HG03469 (cell line): ENCODE measurements at regions not wholly inside any gene's neighbourhood (a gene's known extent, or its start where the extent isn't known, plus 50 kb on each side); places are given as distances from the start of the nearest gene placed in this dataset.
A peak's percentile ranks its signal among the peaks of the same experiment; 100 is the strongest.
"Not testable (repeated sequence)": the region's sequence is repeated elsewhere in the genome, so short reads cannot be mapped to it uniquely, and the experiment has no call there.

Experiments
- ATAC-seq: cut with Tn5 transposase; IDR thresholded peaks from one replicate; pipeline ENCODE4 v1.9.1; 2021; ENCODE audit warnings: mild to moderate bottlenecking, moderate library complexity, moderate number of reproducible peaks; ENCODE audit not compliant: unreplicated experiment

- no peak for ATAC-seq
These were observed 69.0 kb upstream of the JARID2 start for GRCh38 chr6:15176816-15177370.

GRCh38 chr6:15183979-15184378 lies 61.9 kb upstream of the JARID2 start:
- no peak for ATAC-seq

GRCh38 chr6:15184441-15184861 lies 61.4 kb upstream of the JARID2 start:
- ATAC-seq = peak; percentile 48

GRCh38 chr6:15185111-15185510 lies 60.8 kb upstream of the JARID2 start:
- ATAC-seq = not testable (repeated sequence)

- not testable (repeated sequence) for ATAC-seq
These were observed 52.4 kb upstream of the JARID2 start for GRCh38 chr6:15193451-15193850.

GRCh38 chr6:15194453-15194852 lies 51.4 kb upstream of the JARID2 start:
- ATAC-seq = no peak
